ENCODE measurements at regions not wholly inside any gene's neighbourhood (a gene's known extent, or its start where the extent isn't known, plus 50 kb on each side); places are given as distances from the start of the nearest gene placed in this dataset.

- intact Hi-C loops (cut with DNase I, micrococcal nuclease): no loop called here
- Histone ChIP-seq H3K4me3 (ENCODE audit: low read length) (no peak overlapping the region), H3K4me1 (ENCODE audit: insufficient read depth, low read length) (no peaks in the 10 kb centered on the region), H3K9me3 (ENCODE audit: control insufficient read depth in 1 of 2, insufficient read depth in 1 of 2, low read length in 2 of 2) (no peaks in the 10 kb centered on the region), H3K27ac (ENCODE audit: low read depth in 1 of 2, low read length in 2 of 2) (no peak overlapping the region), H3K27me3 (ENCODE audit: control insufficient read depth in 1 of 2, insufficient read depth in 2 of 2, low read length in 2 of 2) (no peaks in the 10 kb centered on the region), H3K36me3 (ENCODE audit: insufficient read depth, low read length) (no peaks in the 10 kb centered on the region)
- no peak for DNase-seq
- Mint-ChIP-seq H3K27me3 (peaks cover 4% of the 10 kb centered on the region), H3K36me3 (ENCODE audit: low read depth) (no peaks in the 10 kb centered on the region), H3K4me1 (ENCODE audit: low read depth) (no peaks in the 10 kb centered on the region), H3K27ac (no peak overlapping the region), H3K9me3 (no peaks in the 10 kb centered on the region), H3K4me3 (no peak overlapping the region)
- ChIA-PET CTCF (no interaction called here), POLR2A (no interaction called here)
- no peak for ATAC-seq (ENCODE audit: poor library complexity)
- TF ChIP-seq, protein P1, sequence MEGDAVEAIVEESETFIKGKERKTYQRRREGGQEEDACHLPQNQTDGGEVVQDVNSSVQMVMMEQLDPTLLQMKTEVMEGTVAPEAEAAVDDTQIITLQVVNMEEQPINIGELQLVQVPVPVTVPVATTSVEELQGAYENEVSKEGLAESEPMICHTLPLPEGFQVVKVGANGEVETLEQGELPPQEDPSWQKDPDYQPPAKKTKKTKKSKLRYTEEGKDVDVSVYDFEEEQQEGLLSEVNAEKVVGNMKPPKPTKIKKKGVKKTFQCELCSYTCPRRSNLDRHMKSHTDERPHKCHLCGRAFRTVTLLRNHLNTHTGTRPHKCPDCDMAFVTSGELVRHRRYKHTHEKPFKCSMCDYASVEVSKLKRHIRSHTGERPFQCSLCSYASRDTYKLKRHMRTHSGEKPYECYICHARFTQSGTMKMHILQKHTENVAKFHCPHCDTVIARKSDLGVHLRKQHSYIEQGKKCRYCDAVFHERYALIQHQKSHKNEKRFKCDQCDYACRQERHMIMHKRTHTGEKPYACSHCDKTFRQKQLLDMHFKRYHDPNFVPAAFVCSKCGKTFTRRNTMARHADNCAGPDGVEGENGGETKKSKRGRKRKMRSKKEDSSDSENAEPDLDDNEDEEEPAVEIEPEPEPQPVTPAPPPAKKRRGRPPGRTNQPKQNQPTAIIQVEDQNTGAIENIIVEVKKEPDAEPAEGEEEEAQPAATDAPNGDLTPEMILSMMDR (IDR thresholded peaks at IDR 0.05): no peak
Measured at GRCh38 chrX:110962451-110962850, 133.5 kb upstream of the PAK3 start.

DNA sequence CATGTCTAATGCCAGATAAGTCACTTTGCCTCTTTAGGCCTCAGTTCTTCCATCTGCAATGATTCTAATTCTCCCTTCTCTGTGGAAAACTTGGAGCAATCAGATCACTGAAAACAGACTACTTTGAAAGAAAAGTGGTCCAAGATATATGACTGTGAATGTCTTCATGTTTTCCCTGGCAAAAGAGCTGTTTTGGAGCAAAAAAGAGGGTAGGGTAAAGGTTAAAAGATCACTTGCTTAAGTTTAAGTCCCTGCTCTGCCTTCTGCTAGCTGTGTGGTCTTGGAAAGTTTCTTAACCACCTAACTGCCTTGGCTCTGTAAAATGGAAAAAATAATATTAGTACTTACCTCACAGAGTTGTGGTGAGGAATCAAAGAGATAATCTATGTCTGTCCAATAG, 140.3 kb upstream of the PAK3 start:
- H3K27me3 ChIP-seq (ENCODE audit: control insufficient read depth in 1 of 2, insufficient read depth in 2 of 2, low read length in 2 of 2): no peaks in the 10 kb centered on the region
- no peaks in the 10 kb centered on the region for H3K4me1 ChIP-seq (ENCODE audit: insufficient read depth, low read length)
- ATAC-seq (ENCODE audit: poor library complexity): no peak
- Mint-ChIP-seq H3K4me3 (no peak overlapping the region), H3K27me3 (no peaks in the 10 kb centered on the region), H3K4me1 (ENCODE audit: low read depth) (no peaks in the 10 kb centered on the region), H3K9me3 (no peaks in the 10 kb centered on the region), H3K27ac (no peak overlapping the region), H3K36me3 (ENCODE audit: low read depth) (no peaks in the 10 kb centered on the region)
- ChIA-PET POLR2A (no interaction called here), CTCF (no interaction called here)
- TF ChIP-seq, protein P1 (IDR thresholded peaks at IDR 0.05): no peak
- DNase-seq: no peak
- H3K27ac ChIP-seq (ENCODE audit: low read depth in 1 of 2, low read length in 2 of 2): no peak overlapping the region
- intact Hi-C loops (cut with DNase I, micrococcal nuclease): no loop called here
- no peaks in the 10 kb centered on the region for H3K36me3 ChIP-seq (ENCODE audit: insufficient read depth, low read length)
- no peaks in the 10 kb centered on the region for H3K9me3 ChIP-seq (ENCODE audit: control insufficient read depth in 1 of 2, insufficient read depth in 1 of 2, low read length in 2 of 2)
- no peak overlapping the region for H3K4me3 ChIP-seq (ENCODE audit: low read length)

GRCh38 chrX:110954428-110955100, 141.4 kb upstream of the PAK3 start:
- no peaks in the 10 kb centered on the region for H3K27me3 ChIP-seq (ENCODE audit: control insufficient read depth in 1 of 2, insufficient read depth in 2 of 2, low read length in 2 of 2)
- ChIA-PET CTCF (no interaction called here), POLR2A (no interaction called here)
- H3K27ac ChIP-seq (ENCODE audit: low read depth in 1 of 2, low read length in 2 of 2): no peak overlapping the region
- Mint-ChIP-seq H3K27me3 (no peaks in the 10 kb centered on the region), H3K4me3 (no peak overlapping the region), H3K4me1 (ENCODE audit: low read depth) (no peaks in the 10 kb centered on the region), H3K36me3 (ENCODE audit: low read depth) (no peaks in the 10 kb centered on the region), H3K9me3 (no peaks in the 10 kb centered on the region), H3K27ac (no peak overlapping the region)
- DNase-seq (no peak), ATAC-seq (ENCODE audit: poor library complexity) (no peak)
- no peaks in the 10 kb centered on the region for H3K36me3 ChIP-seq (ENCODE audit: insufficient read depth, low read length)
- no peak overlapping the region for H3K4me3 ChIP-seq (ENCODE audit: low read length)
- intact Hi-C loops (cut with DNase I, micrococcal nuclease): no loop called here
- TF ChIP-seq, protein P1 (IDR thresholded peaks at IDR 0.05): no peak
- no peaks in the 10 kb centered on the region for H3K4me1 ChIP-seq (ENCODE audit: insufficient read depth, low read length)
- no peaks in the 10 kb centered on the region for H3K9me3 ChIP-seq (ENCODE audit: control insufficient read depth in 1 of 2, insufficient read depth in 1 of 2, low read length in 2 of 2)

Data from CD4-positive, alpha-beta T cell (primary cell).